Stromal cell of bone marrow (primary cell): ENCODE measurements at regions not wholly inside any gene's neighbourhood (a gene's known extent, or its start where the extent isn't known, plus 50 kb on each side); places are given as distances from the start of the nearest gene placed in this dataset.

Experiments used
- DNase-seq: peaks from one replicate; pipeline ENCODE4 v3.0.0-alpha.2; 2012; ENCODE audit warnings: low read depth

DNA sequence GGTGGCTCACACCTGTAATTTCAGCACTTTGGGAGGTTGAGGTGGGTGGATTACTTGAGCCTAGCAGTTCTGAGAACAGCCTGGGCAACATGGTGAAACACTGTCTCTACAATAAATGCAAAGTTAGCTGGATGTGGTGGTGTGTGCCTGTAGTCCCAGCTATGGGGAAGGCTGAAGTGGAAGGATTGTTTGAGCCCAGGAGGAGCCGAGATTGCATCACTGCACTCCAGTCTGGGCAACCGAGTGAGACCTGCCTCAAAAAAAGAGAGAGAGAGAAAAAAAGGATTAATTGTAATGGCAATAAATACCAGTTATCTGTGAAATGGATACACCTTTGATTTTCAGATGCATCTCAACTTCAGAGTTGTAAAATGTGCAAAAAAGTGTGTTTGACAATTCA lies 58.8 kb downstream of the SPRY1 start:
- DNase-seq, result no peak

DNA sequence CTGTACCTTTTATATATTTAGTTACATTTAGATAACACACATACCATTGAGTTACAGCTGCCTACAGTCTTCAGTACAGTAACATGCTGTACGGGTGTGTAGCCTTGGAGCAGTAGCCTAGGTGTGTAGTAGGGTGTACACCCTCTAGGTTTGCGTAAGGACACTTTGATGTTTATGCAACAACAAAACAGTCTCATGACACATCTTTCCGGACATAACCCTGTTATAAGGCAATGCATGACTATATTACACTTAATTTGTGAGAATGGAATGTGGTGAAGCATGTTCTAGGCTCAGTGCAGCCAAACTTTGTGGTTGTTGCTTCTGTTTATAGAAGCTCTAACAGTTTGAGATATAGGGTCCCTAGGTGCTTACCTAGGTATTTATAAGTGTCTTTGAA lies 65.4 kb downstream of the SPRY1 start:
- DNase-seq, result no peak

DNA sequence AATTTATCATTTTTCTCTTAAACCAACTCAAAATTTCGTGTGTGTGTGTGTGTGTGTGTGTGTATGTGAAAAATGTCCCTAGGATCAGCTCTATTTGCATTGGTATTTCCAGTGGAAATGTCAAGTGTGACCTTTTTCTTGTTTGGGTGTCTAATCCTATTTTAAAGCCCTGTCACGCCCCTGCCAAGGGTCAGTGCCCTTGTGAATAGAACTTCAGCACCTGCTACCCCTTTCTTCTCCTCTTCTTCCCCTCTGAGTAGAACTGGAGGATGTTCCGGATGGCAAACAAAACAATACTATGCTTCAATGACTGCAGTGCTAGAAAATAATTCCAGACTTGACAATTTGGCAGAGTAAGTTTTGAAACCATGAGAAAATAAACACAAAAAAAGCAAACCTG lies 67.3 kb downstream of the SPRY1 start:
- no peak for DNase-seq

DNA sequence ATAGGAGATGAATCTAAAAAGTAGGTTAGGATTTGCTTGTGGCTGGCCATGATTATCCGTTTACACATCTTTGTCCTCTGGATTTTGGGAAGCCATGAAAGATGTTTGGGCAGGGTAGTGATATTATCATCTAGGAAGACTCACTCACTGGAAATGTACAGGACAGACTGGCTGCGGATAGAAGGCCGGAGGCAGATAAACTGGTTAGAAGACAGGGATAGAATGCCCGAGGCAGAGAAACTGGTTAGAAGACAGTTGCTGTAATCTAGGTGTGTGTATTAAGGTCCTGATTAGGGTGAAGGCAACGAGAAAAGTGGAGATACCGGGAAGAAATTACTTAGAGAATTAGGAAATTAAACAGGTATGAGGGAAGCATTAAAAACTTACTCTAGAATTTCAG lies 68.8 kb downstream of the SPRY1 start:
- DNase-seq, result no peak

DNA sequence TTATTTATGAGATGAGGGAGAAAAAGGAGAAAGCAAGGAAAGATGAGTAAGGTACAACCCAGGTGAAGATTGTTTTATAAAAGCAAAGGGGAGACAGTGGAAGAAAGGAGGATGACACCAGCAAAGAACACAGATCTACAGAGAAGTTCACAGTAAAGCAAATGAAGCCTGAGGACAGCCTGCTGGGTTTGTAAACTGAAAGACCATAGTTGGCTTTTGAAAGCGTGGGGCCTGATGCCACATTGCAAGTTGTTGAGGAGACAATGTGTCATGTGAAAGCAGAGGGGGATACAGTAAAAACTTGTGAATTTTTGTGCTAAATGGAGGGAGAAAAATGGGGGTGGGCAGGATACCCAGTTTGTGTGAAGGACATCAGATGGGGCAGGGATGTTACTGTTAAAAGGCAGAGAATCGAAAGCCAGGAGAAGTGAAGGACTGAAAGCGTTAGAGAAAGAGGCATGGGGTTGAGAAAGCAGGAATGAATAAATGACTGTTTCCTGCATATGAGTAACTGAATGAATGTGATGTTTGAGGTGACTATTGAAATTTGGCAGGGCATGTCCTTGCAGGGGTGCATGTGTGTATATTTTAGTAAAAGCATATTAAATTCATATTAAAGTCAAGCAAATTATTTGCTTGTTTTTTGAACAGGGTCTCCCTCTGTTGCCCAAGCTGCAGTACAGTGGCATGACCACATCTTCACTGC lies 69.6 kb downstream of the SPRY1 start:
- no peak for DNase-seq

DNA sequence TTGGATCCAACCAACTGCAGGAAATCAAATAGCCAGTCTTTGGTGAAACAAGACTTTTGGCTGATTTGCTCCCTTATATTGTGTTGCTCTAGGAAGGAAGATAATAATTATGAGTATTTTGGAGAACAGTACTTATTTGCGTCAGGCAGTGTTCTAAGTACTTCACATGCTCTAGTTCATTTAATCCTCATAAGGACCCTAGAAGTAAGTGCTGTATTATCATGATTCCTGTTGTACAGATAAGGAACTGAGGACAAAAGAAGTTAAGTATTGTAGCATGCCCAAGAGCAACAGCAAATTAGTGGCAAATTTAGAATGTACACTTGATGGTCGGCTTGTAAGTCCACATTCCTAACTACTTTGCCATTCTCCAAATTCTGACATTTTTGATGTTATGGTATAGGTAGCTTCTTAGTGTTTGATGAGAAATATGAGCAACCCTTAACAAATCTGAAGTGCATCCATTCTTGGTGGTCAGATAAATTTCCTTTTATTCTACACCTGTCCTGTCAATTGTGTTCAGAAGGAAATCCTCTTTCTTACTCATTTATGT lies 72.0 kb downstream of the SPRY1 start:
- no peak for DNase-seq

DNA sequence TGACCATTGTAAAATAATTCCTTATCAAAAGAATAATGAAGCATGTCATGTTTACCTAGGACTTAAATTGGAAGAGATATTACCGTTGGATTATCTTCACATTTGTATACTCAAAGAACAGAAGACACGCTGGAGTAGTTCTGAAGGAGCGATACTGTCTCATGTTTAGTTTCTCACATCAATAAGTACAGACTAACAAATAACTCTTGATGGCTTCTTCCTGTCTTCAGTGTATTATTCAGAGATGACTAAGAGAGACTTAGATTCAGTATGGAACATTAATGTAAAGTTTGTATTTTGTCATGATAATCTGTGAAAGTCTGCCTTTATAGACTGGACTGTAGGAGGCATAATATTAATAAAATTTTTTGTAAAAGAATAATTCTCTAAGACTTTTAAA lies 72.7 kb downstream of the SPRY1 start:
- DNase-seq, result no peak

DNA sequence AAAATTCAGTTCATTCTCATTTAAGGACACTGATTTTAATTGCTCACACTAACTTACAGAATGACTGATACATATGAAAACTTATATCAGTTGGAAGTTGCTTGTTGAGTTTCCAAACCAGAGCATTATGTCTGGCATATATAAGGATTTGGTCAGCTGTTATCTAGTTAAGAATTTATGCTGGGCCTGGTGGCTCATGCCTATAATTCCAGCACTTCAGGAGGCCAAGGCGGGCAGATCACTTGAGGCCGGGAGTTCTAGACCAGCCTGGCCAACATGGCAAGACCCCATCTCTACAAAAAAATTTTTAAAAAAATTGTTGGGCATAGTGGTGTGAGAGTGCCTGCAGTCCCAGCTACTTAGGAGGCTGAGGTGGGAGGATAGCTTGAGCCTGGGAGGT lies 73.1 kb downstream of the SPRY1 start:
- DNase-seq, result no peak

DNA sequence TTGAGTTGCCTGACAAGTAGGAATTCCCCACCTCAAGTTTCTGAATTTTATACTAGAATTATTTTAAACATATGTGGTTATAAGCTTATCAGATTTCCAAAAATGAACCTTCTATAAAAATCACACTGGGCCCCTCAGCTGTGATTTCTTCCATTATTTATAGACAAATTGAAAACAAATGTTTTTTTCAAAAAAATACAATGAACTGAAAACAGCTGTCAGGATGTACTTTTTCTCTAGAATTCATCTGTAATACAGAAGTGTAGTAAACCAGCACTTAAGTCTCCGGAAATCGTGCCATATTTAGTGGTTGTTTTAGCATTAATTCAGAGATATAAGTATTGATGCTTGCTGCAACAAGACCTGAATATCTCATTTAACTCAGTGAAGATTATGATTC lies 74.0 kb downstream of the SPRY1 start:
- DNase-seq, result no peak

DNA sequence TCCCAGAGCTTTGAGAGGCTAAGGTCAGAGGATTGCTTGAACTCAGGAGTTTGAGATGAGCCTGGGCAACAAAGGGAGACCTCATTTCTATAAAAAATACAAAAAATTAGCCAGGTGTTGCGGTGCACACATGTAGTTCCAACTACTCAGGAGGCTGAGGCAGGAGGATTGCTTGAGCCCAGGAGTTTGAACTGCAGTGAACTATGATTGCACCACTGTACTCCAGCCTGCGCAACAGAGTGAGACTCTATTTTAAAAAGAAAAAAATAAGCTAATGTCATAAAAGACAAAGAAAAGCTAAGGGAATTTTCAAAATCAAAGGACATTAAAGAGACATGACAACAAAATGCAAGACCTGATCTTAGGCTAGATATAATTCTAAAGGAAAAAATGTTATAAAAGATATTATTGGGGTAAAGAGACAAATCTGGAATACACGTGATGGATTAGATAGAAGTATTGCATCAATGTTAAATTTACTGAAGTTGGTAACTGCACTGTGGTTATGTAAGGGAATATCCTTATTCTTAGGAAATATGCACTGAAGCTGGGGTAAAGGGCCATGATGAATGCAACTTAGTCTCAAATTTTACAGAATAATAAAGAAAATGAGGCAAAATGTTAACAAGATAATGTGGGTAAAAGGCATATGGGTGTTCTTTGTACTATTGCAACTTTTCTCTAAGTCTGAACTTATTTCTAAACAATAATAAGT lies 75.2 kb downstream of the SPRY1 start:
- DNase-seq, result no peak

DNA sequence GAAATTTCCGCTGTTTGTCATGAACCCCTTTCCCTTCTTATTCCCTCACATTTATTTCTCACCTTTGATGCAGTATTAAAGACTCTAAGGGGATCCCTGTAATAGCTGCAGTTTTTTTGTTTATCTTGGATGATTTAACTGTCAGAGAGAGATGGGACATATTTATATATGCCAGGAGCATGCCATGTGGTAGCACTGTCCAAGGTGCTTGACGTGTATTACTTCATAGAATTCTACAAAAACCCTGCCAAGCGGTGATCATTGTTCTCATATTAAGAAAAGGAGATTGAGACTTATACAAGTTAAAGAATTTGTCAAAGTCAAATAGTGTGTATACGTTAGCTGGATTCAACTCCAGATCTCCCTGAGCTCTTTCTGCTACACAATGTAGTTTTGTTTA lies 78.2 kb downstream of the SPRY1 start:
- no peak for DNase-seq

DNA sequence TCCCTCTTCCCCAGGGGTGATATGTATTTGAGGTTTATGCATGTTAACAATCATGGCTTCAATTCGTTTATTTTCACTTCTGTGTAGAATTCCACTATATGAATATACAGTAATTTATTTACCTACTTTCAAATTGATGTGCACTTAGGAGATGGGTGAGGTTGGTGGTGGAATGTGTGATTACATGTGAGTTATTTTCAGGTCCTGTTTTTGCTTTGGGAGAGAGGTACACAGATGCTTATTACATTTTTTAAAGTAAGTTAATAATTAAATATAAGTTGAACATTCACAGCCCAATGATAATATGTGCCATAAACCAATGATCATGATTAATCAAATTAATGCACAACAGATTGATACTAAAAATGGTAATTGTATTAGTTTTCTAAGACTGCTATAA lies 79.5 kb downstream of the SPRY1 start:
- no peak for DNase-seq

DNA sequence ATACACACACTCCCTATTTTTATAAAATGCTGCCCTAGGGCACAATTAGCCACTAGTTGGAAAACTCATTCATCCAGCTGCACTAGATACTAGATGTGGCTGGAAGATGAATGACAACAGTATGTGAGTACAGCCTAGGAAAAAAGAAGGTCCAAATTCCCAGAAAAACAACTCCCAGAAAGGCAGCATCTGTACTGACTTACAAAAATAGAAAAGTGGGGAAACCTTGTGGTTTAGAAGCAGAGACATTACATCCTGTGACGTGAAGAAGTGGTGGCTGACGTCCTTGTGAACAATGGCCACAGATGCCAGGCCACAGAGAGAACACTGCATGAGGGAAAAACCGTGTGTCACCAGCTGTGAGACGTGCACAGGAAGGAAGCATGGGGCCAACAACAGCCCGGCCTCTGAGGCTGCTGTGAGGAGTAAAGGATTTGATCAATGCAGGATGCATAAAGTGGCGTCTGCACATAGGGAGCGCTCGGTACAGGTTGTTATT lies 81.2 kb downstream of the SPRY1 start:
- DNase-seq, result peak; percentile 41

DNA sequence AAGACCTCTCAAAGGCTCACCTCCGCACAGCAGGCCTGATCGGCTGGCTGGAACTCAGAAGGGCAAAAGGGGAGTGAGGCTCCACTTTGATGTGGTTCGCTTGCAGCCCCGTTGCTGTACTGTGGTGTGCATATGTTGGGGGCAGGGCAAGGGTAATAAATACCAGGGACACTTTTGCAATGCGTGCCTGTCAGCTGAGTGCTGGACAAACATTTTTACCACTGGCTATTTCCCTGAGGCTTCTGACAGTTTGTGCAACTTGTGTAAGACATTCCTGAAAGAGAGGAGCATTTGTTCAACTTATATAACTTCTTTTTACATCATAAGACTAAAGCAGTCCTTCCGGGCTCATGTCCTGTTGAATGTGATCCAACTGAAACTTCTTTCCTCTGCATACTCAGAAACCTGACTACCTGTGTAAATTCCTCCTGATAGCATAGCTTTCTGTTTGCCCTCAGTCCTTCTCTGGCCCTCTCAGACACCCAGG lies 82.3 kb downstream of the SPRY1 start:
- no peak for DNase-seq

DNA sequence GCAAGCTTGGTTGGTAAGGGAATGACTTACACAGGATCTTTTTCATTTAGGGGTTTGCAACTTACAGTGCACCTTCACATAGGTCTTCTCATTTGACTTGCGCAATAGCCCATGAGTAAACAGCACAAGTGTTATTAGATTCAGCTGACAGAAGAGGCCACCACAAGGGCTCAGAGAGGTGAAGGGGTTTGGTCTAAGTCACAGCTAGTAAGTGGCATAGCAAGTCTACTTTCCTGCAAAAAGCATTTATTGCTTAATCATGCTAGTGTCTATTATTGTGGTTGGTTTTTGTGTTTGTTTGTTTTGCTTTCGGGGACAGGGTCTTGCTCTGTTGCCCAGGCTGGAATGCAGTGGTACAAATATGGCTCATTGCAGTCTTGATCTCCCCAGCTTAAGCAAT lies 83.3 kb downstream of the SPRY1 start:
- DNase-seq, result no peak

DNA sequence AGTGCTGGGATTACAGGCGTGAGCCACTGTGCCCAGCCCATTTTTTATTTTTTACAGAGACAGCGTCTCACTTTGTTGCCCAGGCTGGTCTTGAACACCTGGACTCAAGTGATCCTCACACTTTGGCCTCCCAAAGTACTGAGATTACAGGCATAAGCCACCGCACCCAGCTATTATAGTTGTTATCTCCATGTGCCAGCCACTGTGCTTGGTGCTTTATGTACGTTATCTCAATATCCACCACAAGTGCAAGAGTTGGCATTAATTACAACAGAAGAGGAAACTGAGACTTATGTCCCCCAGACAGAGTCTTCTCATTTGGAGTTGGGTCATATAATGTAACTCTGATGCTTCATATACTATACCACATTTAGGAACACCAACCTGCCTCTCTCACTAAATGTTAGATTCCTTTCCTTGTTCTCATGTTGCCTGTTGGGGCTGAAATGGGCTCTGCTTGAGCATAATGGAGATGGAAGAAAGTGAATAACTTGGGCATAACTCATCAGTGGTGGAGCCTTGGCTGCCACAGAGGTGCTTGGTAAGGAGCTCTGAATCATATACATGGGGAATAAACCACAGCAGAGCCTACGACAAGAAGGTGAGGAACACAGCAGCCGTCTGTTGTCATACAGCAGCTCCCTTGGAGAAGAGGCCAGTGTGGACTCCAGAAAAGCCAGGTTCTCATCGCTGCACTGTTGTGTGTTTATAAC lies 84.3 kb downstream of the SPRY1 start:
- no peak for DNase-seq

DNA sequence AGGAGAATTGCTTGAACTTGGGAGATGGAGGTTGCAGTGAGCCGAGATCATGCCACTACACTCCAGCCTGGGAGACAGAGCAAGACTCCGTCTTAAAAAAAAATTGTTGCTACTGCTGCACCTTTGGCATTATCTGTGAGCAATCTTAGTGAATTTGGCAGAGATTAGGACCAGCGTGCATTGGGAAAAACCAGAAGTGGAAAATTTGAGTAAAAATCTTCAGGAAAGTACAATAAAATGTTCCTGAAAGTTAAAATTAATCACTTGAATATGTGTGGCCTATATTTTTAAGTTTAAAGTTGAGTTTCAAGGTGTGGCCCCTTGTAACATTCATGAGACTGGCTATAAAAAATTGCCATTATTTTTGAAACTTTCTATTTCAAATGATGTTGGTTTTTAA lies 85.1 kb downstream of the SPRY1 start:
- no peak for DNase-seq

DNA sequence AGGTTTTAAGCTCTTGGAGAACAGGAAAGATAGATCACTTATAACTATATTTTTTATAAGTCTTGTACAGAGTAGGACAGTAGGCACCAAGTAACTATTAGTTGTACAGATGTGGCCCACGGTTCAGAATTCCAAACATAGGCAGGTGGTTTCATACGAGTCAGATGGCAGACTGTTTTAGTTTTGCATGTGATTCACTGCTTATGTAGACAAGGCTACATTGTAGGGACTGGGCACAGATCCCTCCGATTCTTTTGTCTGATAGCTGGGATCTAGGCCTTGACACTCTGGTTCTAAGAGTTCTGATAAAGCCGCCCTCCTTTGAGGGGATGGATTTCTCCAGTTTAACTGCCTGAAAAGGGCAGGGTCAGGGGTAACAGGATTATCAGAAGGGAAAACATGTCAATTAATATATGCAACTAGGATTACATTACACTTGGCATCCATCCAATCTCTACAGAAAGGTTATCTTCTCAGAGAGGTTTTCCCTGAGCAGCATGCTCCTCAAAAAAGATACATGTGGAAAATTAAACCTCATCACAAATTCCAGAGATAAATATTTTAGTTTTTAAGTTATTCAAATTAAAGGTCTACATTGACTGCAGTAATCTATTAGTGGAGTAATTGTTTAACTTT lies 87.8 kb downstream of the SPRY1 start:
- DNase-seq, result no peak

DNA sequence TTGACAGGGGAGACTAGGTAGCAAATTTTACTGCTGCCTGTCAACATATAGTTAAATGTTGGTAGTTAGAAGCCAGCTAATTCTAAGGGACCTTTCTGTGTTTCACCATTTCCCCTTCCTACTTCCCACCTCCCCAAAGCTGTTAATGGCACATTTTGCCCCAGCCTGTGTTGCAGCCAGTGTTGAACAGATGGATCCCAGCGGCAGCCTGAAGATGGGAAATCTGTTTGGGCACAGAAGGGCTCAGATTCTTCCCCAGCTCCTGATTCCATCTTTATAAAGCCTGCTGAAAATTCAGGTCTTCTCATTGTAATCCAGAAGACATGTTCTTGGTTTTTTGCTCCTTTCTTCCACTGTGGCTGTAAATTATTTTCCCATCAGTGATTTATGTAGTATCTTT lies 89.0 kb downstream of the SPRY1 start:
- DNase-seq, result no peak

DNA sequence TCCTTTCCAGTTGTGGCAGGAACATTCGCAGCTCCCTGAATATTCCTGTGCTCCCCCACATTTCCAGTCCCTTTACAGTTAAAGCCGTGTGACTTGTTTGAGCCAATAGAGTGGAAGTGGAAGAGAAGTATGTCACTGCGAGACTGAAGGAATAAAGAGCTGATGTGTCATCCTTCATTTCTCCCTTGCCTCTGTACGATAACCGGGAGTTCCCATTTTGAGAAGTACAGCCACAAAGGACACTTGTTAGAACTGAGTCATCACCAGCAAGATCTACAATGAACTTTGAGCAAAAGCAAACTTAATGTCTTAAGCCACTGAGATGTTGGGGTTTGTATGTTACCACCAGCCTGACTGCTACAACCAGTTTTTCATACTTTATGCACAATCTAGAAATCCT lies 92.3 kb downstream of the SPRY1 start:
- peak; percentile 67 for DNase-seq

DNA sequence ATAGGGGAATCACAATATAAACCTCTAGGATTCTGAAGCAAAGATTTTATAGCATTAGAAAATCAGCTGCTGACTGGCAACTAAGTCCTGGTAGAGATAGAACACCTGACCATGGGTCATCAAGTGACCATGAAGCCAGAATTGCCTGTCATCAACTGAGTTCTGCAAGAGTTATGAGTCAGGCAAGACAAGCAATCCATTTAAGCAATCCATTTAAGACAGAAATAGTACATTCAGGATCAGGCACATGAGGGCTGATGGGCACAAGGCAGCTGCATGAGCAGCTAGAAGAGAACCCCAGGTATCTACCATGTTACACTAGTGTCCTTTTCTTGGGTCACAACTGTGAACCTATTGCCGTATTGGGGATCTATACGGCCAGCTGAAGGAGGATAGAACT lies 98.9 kb downstream of the SPRY1 start:
- DNase-seq, result no peak

DNA sequence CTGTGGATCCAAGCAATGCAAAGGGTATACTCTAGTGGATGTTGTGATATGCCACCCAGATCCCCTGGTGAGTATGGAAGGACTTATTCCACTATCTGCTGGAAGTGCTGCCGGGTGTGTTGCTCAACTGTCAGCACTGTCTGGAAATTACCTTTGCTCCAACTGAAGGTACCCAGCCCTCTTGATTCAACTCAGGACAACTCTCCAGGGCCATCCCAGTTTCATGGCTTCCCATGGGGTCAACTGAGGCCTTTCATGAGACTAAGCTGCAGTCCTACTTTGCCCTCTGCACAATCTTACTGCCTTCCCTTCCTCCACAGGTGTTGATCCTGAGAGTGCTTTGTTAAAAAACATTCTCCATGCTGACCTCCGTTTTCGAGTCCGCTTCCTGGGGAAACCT lies 99.8 kb downstream of the SPRY1 start:
- no peak for DNase-seq
